Activated CD4-positive, alpha-beta T cell treated with anti-CD3 and anti-CD28 coated beads for 24 hours (primary cell): ENCODE measurements at regions not wholly inside any gene's neighbourhood (a gene's known extent, or its start where the extent isn't known, plus 50 kb on each side); places are given as distances from the start of the nearest gene placed in this dataset.

ENCODE experiments used
- DNase-seq, 2 donors: peaks; one replicate each; pipeline ENCODE4 v3.0.0-alpha.2; 2020; ENCODE audit warnings: low read depth in 2 of 2

DNA sequence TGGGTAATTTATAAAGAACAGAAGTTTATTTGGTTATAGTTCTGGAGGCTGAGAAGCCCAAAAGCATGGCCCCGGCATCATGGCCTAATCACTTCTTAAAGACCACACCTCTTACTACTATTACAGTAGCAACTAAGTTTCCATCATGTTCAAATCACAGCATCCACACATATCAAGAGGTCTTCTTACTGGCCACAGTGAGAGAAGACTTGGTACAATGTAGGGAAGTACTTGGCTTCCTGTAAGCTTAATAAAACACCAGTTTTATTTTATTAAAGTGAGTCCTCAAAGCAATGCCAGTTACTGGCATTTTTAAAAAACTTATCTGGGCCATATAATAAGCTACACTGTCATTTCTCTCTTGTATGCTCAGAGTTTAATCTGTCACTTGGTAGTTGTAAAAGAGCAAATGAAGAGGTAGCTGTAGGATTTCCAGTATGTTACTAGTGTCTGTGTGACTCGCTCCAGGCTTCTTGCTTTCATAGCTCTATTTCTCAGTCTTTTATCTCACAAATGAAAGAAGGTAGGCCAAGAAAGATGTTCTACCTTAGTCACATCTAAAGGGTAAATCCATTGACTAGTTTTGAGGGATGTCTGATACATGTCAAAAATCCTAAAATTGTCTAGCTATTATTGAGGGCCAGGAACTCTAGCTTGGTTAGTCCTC, 159.2 kb upstream of the CPEB2 start:
- no peak for DNase-seq

DNA sequence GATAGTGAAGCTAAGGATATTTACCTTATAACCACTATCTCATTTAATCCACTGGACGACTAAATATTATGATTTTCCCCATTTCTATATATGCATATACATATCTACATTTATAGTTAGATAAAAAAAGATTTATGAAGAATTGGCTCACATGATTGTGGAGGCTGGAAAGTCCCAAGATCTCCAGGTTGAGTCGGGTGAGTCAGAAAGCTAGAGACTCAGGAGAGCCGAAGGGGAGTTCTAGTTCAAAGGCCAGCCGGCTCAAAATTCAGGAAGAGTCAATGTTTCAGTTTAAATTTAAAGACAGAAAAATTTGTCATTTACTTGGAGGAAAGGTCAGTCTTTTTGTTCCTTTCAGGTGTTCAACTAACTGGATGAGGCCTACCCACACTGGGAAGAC, 158.2 kb upstream of the CPEB2 start:
- DNase-seq, result no peak

DNA sequence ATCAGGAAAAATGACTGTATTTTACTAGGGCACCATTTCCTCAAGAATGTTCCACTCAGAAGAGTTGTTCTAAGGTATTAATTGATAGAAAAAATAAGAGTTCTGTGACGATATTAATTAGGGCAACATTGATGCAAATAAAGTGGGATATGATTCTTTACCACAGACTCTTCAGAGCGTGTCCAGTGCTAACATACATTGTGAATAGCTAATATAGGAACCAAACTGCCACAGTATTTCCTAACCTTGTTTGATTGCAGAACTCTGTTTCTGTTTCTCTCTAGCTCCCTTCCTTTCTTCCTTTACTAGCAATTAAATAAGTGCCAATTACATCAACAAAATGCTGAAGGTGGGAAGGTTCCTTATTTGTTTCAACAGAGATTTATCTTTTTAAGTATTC, 154.1 kb upstream of the CPEB2 start:
- DNase-seq, result no peak

DNA sequence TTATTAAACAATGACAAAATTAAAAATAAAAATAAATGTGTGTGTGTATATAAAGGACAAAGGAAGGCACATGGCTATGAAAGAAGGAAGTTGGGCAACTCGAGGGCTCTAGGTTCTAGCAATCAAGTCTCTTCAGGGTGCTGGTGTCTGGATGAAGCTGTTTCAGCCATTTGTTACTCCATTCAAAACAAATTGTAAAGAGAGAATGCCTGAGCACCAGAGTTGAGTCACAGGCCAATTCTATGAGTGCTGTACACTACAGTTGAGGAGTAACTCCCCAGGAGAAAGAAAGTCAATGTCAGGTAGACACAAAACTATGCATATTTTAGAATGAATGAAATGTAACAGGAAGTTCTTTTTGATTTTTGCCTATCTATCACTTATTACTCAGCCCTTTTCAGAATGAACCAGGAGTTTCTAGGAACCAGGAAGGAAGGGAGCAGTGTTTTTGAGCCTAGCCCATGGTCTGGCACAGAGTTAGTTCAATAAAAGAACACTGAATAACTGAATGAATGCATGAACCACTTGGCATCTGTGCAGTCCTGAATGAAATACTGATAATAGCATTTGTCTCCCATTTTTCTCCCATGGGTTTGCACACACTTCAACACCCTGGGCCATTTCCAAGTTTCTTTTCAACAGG, 151.7 kb upstream of the CPEB2 start:
- no peak for DNase-seq

DNA sequence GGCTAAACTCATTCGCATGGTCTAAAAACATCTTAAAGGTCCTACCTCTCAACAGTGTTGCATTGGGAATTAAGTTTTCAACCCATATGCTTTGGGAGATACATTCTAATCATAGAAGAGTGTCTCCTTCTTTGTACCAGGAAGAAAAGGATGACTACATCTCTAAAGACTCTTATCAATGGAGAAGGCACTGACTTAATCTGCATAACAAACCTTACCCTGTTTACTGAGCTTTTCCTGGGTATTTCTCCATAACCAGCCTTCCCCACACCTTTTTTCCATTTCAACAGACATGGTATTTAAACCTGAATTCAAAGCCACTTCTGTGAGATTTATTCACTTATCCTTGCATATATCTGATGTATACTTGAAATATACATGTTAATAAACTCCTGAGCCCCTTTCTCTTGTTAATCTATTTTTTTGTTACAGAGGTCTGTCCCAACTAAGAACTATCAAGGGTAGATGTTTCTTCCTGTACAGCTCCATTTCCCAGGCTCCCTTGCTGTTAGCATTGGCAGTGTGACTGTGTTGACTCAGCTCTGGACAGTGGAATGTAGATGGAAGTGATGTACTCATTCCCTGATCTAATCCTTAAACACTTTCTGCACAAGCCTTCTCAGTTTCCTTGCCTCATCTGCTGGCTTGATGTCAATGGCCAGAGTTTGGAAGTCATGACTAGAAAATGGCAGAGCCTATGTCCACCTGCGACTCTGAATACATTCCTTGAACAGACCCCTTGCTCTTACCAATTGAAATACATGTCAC, 148.9 kb upstream of the CPEB2 start:
- no peak for DNase-seq

DNA sequence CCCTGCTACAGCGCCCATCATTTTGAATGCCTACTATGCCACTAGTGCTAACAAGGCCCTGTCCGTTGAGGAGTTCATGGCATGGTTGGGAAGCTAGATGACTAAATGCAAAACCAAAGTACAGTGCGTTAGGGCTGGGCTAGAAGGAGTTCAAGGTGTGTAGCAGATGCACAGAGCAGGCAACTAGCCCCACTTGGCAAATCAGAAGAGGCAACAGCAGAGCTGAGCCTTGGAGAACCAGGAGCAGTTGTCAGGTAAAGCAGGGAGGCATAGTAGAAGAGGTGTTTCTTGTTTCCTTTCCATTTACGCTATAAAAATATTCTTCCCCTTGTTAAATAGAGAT, 146.6 kb upstream of the CPEB2 start:
- no peak for DNase-seq

DNA sequence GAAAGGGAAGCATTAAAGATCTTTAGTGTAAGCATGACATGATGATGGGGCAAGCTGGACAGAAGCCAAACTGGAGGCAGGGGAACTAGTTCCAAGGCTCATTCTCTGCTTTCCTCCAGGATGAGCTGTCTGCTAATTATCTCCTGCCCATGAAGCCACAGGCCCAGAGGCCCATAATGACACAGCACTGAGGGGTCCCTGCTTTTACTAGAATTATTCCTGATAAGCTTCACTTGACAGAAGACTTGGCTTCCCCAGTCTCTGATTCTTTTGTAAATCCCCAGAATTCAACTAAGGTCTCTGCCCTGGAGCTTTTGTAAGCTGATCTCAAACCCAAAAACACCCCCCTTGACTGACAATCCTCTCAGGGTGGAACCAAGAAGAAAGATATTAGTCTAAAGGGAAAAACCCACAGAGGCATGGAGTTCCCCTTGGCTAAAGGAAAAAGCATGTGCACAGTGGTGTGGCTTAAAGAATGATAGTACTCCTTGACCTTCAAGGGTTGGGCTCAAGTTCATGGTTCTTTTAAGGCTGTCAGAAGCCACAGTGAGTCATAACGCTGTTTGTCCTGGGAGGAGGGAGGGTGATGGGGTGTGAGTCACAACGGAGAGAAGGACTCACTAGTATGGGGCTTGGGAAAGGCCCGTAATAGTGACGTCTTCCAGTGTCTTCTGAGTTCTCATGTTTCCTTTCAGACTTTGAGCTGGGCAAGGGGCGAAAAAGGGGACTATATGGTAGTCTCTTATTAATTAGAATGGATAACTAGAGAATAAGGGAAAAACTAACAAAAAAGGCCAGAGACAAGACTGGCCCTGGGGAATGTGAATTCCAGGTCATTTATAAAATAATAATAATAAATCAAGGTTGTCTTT, 146.0 kb upstream of the CPEB2 start:
- DNase-seq, result peak; percentile 42 to 52

DNA sequence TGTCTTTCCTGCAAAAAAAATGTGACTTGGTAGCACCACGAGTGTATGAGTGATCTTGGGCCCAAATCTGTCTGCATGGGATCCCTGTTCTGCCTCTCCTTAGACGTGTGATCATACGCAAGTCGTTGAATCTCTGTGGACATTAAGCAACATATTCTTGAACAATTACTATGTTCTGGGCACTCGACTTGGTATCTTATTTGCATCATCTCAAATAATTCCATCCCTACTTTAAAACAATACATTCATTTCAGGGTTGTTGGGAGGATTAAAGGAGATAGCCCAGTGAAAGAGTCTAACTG, 145.4 kb upstream of the CPEB2 start:
- no peak for DNase-seq

DNA sequence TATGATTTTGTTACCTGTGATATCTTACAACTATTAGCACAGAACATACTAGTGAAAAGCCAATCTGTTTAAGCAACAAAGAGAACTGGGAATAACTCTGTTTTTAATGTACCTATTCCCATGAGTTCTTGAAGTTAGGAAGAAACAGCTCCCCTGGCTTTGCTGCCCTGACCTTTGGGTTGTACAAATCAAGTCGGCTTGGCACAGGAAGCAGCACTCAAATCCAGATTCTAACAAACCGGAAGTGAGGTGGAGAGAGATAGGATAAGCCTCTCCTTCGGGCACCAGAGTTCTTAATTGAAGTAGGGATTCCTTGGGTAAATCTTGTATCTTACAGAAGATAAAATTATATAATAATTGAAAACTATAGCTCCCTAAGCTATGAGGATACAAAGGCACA, 144.8 kb upstream of the CPEB2 start:
- no peak for DNase-seq

DNA sequence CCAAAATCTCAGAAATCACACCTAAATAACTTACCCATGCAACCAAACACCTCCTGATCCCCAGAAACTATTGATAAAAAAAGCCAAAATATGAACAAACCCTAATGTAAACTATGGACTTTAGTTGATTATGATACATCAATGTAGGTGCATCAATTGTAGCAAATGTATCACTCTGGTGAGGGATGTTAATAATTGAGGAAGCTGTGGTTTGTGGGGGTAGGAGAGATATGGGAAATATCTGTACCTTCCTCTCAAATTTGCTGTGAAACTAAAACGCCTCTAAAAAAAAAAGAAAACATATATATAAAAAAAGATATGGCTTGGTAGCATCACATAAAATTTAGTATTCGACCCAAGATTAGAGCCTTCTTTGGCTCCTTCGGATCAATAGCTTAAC, 144.3 kb upstream of the CPEB2 start:
- DNase-seq, result no peak

DNA sequence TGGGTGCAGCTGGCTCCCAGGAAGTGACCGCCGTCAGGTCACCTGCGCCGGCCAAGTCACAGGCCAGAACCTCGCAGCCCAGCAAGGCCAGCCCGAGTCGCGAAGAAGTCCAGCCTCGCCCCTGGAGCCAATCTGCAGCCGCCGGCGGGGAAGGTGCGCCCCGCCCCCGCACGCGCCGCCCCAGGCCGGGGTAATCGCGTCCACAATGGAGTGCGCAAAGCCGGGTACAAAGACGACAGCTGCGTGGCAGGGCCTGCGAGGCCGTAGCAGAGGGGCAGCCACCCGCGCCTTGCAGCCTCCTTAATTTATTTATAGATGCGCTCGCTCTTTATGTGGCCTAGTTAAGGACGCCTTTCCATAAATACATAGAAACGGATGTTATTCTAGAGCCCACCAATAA, 139.4 kb upstream of the CPEB2 start:
- DNase-seq, result no peak

DNA sequence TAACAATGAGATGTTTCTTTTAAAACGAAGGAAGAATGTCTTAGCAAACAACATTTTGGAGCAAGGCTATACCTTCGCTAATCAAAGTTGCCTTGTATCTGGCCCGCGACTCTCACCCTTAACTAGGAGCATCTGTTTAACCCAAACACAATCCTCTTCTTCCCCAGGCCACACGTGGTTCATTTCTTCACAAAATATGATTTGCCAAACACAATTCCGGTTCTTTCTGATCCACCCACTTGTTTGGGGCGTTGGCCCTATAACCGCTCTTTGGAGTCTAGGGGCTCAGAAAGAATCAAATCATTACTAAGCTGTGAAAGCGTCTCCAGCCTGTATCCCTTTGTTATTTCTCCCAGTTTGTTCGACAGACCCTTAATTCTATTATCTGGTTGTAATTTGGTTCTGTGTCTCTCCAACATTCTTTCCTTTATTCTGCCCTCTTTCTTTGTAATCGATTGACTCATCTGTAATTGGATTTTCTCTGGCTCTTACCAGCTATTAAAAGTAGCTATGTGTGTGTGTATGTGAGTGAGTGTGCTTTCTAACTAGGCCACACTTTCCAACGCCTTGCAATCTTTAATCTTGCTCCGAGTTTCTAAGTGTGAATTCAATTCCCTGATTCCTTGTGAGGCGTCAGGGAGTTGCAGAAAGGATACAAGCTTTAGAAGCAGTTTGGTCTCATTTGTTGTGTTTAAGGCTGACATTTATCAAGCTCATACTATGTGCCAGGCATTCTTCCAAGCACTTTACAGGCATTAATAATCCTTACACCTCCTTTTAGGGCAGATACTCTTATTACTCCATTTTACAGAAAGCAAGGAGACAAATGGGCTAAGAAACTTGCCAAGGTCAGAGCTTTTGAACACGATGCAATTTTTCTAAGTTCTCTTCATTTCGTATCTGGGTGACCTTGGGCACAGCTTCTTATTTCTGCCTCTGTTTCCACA, 138.6 kb upstream of the CPEB2 start:
- no peak for DNase-seq

DNA sequence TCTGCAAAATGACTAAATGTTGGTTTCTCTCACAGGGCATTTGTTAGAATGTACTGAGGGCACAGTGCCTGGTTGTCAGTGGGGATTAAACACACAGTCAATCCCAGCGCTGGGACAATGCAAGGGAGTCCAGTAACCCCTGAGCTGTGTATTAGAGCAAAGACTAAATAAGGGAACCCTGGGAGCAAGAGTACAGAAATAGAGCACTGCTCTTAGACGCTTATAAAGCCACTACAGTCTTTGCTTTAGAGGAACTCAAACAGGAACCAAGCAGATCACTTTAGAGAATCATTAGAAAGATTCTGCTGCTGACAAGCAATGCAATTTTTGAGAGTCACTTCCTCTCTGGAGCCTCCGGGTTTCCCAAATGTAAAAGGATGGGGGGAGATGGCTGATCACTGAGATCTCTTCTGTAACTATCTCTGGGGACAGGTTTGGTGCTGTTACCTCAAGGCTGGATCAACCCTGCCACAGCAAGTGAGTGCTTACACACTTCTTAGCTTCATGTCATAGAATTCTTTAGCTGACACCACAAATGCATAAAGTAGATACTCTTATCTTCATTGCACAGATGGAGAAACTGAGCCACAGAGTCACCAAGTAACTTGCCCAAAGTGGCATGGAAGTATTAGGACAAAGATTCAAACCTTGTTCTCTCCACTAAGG, 137.8 kb upstream of the CPEB2 start:
- no peak for DNase-seq

DNA sequence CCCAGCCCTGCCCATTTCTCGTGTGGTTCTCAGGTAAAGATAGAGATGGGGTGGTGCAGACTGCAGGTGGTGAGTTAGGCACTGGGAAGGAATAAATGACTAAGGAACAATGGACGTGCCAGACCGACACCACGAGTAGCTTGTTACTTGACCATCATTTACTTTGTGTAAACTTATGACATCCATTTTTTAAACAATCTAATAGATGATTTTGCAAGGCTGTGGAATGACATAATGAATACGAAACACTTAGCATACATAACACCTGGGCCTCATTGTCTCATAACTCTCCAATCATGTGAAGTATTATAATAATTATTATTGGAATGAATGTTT, 137.3 kb upstream of the CPEB2 start:
- DNase-seq, result no peak

DNA sequence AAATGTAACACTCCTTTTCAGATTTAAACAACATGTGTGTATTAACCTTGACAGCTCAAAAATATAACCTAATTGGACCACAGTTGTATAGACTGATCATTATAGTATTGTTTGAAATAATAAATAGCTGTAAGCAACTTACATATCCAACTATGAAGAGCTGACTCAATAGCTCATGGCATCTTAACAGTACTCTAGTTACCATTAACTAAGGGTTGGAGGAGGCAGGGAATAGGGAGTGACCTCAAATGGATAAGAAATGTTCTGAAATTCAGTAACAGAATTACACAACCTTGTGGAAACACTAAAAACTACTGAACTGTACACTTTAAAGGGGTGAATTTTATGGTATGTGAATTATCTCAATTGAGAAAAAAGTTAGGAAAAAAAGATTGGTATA, 136.5 kb upstream of the CPEB2 start:
- DNase-seq, result no peak

DNA sequence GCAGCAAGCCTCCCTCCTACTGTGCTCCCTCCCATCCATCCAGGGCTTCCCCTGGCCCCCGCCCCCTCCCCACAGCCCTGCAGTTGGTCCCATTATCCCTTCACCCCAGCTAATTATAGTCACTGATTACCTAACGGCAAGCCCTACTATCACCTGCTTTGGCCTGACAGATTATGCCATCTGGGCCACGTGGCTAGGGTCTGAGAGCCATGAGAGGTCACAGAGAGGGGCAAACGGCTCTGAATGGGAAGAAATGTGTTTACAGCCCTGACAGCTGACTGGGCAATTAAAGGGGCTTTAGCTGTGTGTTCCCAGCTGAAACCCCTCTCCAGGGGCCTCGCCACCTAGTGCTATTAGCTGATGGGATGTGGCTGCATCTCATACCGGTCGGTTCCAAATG, 134.4 kb upstream of the CPEB2 start:
- DNase-seq, result no peak

DNA sequence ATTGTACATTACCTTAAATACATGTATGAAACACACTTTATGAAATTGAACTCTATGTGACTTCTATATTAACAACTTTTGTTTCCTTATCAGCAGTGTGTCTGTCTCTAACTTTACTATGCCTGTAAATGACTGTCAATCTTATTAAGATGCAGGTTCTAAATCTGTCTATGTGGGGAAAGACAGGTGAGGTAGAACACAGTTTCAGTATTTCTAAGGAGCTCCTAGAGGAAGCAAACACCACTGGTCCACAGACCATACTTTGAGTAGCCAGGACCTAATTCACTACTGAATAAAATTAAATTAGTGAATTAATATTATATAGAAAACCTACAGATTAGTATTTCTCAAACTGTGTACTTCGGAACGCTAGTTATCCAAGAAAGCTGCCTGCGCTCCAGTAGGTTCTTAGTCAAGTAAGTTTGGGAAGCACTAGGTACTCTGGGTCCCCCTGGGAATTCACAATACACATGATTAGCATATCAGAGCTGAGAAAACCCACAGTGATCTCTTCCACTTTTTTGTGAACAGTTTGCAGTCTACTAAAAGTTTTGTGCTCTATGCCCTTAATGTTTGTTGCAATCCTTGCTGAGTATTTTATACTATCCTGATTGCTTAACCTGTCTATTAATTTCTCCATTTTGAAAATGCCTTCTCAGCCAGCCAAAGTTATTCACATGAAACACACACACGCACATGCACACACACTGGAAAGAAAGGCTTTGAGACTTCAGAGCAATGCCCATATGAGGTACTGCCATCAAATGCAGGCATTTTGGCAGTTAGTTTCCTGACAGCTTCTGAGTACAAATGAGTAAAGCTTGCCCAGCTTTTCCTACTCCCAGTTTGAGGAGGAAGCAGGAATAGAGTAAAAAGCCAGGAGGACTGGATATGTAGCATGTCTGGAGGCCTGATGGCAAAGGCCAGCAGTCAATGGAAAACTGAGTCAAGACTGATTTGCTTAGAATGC, 133.6 kb upstream of the CPEB2 start:
- no peak for DNase-seq

DNA sequence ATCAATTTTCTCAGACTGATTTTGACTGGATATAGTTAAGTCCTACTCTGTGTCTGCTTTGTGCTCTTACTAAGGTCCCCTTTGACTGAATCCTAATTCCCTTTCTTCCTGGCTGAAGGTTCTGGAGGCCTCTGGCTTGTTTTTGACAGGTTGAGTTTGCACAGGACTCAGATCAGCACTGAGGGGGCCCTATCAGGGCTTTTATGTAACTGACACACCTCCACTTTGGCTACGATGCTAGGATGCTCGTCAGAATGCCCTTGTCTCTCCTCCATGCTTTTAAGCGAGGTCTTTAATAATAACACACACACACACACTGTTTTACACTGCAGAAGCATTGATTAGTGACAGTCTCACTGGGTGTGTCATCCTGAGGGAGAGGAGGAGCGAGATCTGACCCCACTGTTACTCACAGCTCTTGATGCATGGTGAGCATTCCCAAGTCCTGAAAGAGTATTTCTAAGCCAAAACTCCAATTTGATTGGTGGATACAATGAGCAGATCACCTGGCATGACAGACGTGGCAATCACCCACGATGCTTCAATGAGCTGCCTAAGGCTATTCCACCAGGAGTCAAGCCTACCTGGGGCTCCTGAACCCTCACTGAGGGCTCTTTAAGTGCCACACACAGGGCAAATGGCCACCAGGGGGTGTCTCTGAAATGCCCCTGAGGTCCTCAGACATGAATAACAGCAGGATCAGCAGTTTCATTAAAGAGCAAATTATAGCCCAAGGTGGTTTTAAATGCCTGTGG, 130.4 kb upstream of the CPEB2 start:
- DNase-seq, result no peak

DNA sequence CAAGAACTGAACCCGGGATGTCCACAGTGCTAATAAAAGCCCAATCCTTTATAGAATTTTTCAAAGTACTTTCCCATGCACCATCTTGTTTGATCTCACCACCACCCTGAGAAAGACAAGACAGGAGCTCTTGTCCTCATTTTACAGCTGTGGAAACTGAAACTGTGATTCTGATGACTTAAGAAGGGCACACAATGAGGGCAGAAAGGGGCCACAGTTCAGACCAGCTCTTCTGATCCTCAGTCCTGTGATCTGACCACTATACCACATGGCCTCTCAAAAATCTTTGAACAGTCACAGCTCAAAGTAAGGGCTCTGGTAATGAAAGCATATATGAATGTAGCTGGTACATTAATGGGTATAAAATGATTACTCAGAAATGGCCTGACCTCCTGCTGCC, 127.3 kb upstream of the CPEB2 start:
- no peak for DNase-seq
